PC-9 (cell line): ENCODE measurements at regions not wholly inside any gene's neighbourhood (a gene's known extent, or its start where the extent isn't known, plus 50 kb on each side); places are given as distances from the start of the nearest gene placed in this dataset.

Source experiments
- BruUV-seq: library from RNA; stranded (reverse); fragments of 400-500 nt; replicated peaks from 2 replicates; lab custom pipeline; 2021; lab: Mats Ljungman, UMichigan
- CTCF ChIA-PET: fragments of 300-600 bp; sonication (Branson Sonifier 250); formaldehyde crosslinking; loops from one replicate; lab custom pipeline; 2022; ENCODE audit warnings: antibody characterized with exemption; lab: Charles Lee
- POLR2A ChIA-PET: fragments of 300-600 bp; sonication (Branson Sonifier 250); formaldehyde crosslinking; loops from one replicate; lab custom pipeline; 2022; ENCODE audit warnings: antibody characterized with exemption; ENCODE audit not compliant: unreplicated experiment; lab: Charles Lee
- DNase-seq, 2 experiments: peaks; one replicate each; pipeline versions ENCODE4 v3.0.0 to v3.0.0-alpha.2; 2015 to 2022; ENCODE audit warnings: mixed read lengths in 1 of 2
- H2AFZ ChIP-seq: fragments of 200-600 bp; sonication (generic); 2 replicates; pipeline ENCODE4 v1.8.1; 2017; ENCODE audit warnings: antibody characterized with exemption
- H3F3A ChIP-seq: fragments of 200-600 bp; sonication (generic); 2 replicates; pipeline ENCODE4 v1.8.1; 2017; ENCODE audit warnings: antibody characterized with exemption, mild to moderate bottlenecking, low read depth; ENCODE audit not compliant: insufficient read depth
- H3K27ac ChIP-seq: fragments of 200-600 bp; sonication (generic); 2 replicates; pipeline ENCODE4 v1.6.1; 2016; ENCODE audit warnings: mixed run types
- H3K27me3 ChIP-seq: fragments of 200-600 bp; sonication (generic); 2 replicates; pipeline ENCODE4 v1.6.1; 2016; ENCODE audit warnings: low read depth, mixed run types; ENCODE audit not compliant: insufficient read depth
- H3K36me3 ChIP-seq: fragments of 200-600 bp; sonication (generic); 2 replicates; pipeline ENCODE4 v1.6.1; 2016; ENCODE audit warnings: low read depth, mixed run types
- H3K4me1 ChIP-seq: fragments of 200-600 bp; sonication (generic); replicated peaks from 2 replicates; pipeline ENCODE4 v1.6.1; 2016; ENCODE audit warnings: mixed run types; ENCODE audit not compliant: insufficient read depth
- H3K4me2 ChIP-seq: fragments of 200-600 bp; sonication (generic); 2 replicates; pipeline ENCODE4 v1.6.1; 2017; ENCODE audit warnings: mixed run types
- H3K4me3 ChIP-seq: fragments of 200-600 bp; sonication (generic); 2 replicates; pipeline ENCODE4 v1.6.1; 2016; ENCODE audit warnings: mixed run types
- H3K79me2 ChIP-seq: fragments of 200-600 bp; sonication (generic); 2 replicates; pipeline ENCODE4 v1.6.1; 2017; ENCODE audit warnings: low read depth, mixed run types
- H3K9me2 ChIP-seq: fragments of 200-600 bp; sonication (generic); 2 replicates; pipeline ENCODE4 v1.8.1; 2017; ENCODE audit warnings: mild to moderate bottlenecking; ENCODE audit not compliant: insufficient read depth
- H3K9me3 ChIP-seq: fragments of 200-600 bp; sonication (generic); 2 replicates; pipeline ENCODE4 v1.8.1; 2016; ENCODE audit warnings: low read depth; ENCODE audit not compliant: insufficient read depth
- H4K20me1 ChIP-seq: fragments of 200-600 bp; sonication (generic); 2 replicates; pipeline ENCODE4 v1.8.1; 2017; ENCODE audit not compliant: insufficient read depth
- CTCF ChIP-seq: fragments of 200-600 bp; sonication (generic); conservative IDR thresholded peaks from 2 replicates; pipeline ENCODE4 v1.6.1; 2017; ENCODE audit warnings: mixed run types, antibody characterized with exemption, mild to moderate bottlenecking, moderate library complexity
- EZH2 ChIP-seq: fragments of 200-600 bp; sonication (generic); IDR thresholded peaks from 2 replicates; pipeline ENCODE4 v1.8.0; 2017; ENCODE audit warnings: antibody characterized with exemption, low read depth
- intact Hi-C: fragments of 100-400 bp; cut with micrococcal nuclease; formaldehyde crosslinking; loops from one replicate; pipeline ENCODE4 v1.10.0; 2022; ENCODE audit not compliant: unreplicated experiment

- H3K9me3 ChIP-seq = no peaks in the 10 kb centered on the region
- BruUV-seq = no TSS peak
- no peak overlapping the region for H3K4me2 ChIP-seq
- no peaks in the 10 kb centered on the region for H3K9me2 ChIP-seq
- no peak overlapping the region for H3K27ac ChIP-seq
- DNase-seq = no peak
- ChIA-PET CTCF (no interaction called here), POLR2A (no interaction called here)
- no peak overlapping the region for H3K4me3 ChIP-seq
- H3K36me3 ChIP-seq = no peaks in the 10 kb centered on the region
- no peaks in the 10 kb centered on the region for H4K20me1 ChIP-seq
- no peak overlapping the region for H2AFZ ChIP-seq
- H3K27me3 ChIP-seq = peaks cover 46% of the 10 kb centered on the region
- H3F3A ChIP-seq = no peaks in the 10 kb centered on the region
- no peak for TF ChIP-seq EZH2
- no peak for TF ChIP-seq CTCF
- intact Hi-C loops = no loop called here
- H3K4me1 ChIP-seq = no peaks in the 10 kb centered on the region
- no peaks in the 10 kb centered on the region for H3K79me2 ChIP-seq
Measured at GRCh38 chr10:131777921-131778320, 122.9 kb upstream of the PPP2R2D start.

DNA sequence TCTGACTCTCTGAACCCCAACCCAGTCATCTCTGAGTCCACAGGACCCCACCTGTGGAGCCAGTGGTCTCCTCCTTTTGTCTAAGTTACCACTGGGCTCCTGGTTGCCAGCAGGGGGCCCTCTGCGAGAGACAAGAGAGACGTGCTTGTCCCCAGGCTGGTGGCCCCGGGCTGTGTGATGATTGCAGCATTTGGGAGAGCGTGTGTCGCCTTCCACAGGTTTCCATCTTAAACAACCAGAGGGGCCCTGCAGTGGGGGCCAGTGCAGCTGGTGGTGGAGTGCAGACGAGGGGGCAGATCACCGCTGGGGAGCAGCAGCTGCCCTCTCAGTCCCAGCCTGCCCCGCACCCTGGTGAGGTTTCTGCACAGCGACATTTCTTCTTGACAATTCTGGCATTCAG, 122.4 kb upstream of the PPP2R2D start:
- DNase-seq = no peak
- Histone ChIP-seq H2AFZ (no peak overlapping the region), H3K9me2 (no peaks in the 10 kb centered on the region), H3K36me3 (no peaks in the 10 kb centered on the region), H4K20me1 (no peaks in the 10 kb centered on the region), H3K27me3 (peaks cover 42% of the 10 kb centered on the region), H3K4me2 (no peak overlapping the region), H3K27ac (no peak overlapping the region), H3K79me2 (no peaks in the 10 kb centered on the region), H3F3A (no peaks in the 10 kb centered on the region), H3K9me3 (no peaks in the 10 kb centered on the region), H3K4me3 (no peak overlapping the region), H3K4me1 (no peaks in the 10 kb centered on the region)
- TF ChIP-seq CTCF = no peak
- no peak for TF ChIP-seq EZH2
- intact Hi-C loops = no loop called here
- CTCF ChIA-PET = no interaction called here
- no TSS peak for BruUV-seq
- POLR2A ChIA-PET = no interaction called here

GRCh38 chr10:131778842-131779241, 122.0 kb upstream of the PPP2R2D start:
- no peak for DNase-seq
- Histone ChIP-seq H3K79me2 (no peaks in the 10 kb centered on the region), H3K9me3 (no peaks in the 10 kb centered on the region), H3K9me2 (no peaks in the 10 kb centered on the region), H3K27ac (no peak overlapping the region), H3K27me3 (peaks cover 37% of the 10 kb centered on the region), H3F3A (no peaks in the 10 kb centered on the region), H3K4me2 (no peak overlapping the region), H3K4me1 (no peaks in the 10 kb centered on the region), H4K20me1 (no peaks in the 10 kb centered on the region), H2AFZ (no peak overlapping the region), H3K36me3 (no peaks in the 10 kb centered on the region), H3K4me3 (no peak overlapping the region)
- intact Hi-C loops = no loop called here
- POLR2A ChIA-PET = no interaction called here
- CTCF ChIA-PET = interaction anchor here (0.6 kb wide), 1 partner anchor 446 kb away, joined by 5 read pairs; no protein-coding TSS in a partner anchor
- BruUV-seq = no TSS peak
- TF ChIP-seq EZH2 (no peak), CTCF (no peak)
